Activated CD4-positive, alpha-beta T cell treated with anti-CD3 and anti-CD28 coated beads, Interleukin-2, Interleukin-4, amounts not matched to agents 100 ng/mL and 50 ng/mL, durations not matched to agents 16 hours and 8 hours (primary cell): ENCODE measurements at regions not wholly inside any gene's neighbourhood (a gene's known extent, or its start where the extent isn't known, plus 50 kb on each side); places are given as distances from the start of the nearest gene placed in this dataset.

Experiments used
- DNase-seq: peaks from one replicate; pipeline ENCODE4 v3.0.0-alpha.2; 2020; ENCODE audit warnings: low spot score

DNA sequence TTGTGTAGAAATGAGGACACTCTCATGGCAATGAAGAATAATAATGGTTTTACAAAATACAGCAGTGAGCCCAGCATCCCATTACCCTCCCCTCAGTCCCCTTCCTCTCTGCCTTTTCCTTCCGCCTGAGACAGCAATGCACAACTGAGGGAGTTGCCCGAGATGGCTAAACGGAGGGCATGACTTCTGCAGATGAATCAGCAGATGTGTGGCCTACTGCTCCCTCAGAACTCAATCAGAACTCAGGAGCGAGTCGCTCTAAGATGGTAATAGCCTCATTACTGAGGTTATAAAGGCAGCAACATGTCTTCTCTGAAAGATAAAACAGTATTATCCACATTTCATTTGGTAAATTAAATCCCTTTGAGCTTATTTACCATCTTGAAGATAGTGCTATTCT lies 326.6 kb downstream of the ENC1 start:
- no peak for DNase-seq

DNA sequence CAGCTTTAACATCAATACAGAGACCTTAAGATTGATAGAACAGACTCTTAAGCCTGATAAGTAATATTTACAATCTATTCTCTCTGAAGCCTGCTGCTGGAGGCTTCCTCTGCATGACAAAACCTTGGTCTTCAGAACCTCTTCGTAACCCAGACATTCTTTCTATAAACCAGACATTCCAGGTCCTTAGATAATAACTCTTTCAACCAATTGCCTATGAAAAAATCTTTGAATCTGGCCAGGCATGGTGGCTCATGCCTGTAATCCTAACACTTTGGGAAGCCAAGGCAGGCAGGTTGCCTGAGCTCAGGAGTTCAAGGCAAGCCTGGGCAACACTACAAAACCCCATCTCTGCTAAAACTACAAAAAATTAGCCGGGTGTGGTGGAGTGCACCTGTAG lies 327.8 kb downstream of the ENC1 start:
- no peak for DNase-seq

- no peak for DNase-seq
These were observed 328.6 kb downstream of the ENC1 start for GRCh38 chr5:74311961-74312360.

DNA sequence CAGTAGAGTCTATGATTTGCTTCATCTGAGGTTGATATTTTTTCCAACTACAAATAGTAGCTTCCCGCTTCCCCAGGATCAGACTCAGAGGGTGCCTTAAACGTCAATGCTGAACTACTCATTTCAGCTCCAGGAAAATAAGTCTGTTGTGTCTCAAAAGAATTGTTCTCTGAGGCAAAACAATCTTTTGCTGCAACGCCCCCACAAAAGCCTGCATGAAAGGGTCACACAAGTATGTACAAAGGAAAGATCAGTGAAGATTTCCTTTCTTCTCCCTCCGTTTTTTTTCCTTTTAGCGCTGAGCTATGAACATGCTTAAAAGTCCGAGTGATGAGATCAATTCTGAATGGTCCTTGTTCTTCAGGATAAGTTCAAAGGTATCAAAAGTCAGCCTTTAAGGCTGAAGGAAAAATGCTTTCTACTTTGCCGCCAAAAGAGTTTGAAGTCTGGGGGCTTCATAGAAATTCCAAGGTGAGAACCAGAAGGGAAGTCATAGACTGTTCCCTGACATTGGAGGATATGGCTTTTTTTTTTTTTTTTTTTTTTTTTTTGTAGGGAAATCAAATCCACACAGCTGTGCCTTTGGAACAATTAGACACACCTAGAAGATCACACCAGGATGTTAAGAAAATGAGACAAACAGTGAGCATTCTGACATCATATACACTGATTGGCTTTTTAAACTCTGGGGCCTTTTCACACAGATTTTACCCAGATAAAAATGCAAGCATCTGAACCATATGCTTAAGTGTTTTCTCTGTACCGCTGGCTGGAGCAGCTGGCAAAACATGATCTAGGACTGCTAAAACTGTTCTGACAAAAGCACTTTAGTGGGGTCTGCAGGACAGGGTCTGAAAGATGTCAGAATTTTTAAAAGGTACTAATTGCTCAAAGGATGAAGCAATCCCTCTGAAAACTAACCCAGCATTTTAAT lies 329.3 kb downstream of the ENC1 start:
- no peak for DNase-seq

- no peak for DNase-seq
These were observed 330.1 kb downstream of the ENC1 start for GRCh38 chr5:74310386-74310785.

DNA sequence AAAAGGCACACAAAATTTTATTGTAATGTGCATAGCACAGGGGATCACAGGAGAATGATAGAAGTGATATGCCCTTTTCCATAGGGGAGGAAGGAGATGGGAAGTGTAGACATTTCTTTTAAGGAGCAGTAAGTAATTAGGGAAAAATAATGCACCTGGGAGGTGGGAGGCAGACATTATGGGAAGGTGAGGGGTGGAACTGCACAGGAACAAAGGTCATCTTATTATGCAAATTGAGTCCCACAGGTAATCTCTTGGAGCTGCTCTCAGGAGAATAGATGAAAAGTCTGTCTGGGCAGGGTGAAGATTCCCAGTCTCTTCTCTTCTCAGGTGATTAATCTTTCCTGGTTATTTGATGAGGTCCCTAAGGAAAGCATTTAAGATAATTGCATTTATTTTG lies 331.5 kb downstream of the ENC1 start:
- DNase-seq: no peak

DNA sequence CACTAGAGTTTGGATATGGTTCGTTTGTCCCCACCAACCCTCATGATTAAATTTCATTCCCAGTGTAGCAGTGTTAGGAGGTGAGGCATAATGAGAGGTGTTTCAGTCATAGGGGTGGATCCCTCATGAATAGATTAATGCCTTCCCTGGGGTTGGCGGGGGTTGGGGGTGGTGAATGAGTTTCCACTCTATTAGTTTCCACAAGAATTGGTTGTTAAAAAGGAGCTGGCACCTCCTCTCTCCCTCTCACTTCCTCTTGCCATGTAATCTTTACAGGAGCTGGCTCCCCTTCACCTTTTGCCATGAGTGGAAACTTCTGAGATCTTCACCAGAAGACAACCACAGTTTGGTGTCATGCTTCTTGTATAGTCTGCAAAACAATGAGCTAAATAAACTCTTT lies 333.7 kb downstream of the ENC1 start:
- DNase-seq: no peak

DNA sequence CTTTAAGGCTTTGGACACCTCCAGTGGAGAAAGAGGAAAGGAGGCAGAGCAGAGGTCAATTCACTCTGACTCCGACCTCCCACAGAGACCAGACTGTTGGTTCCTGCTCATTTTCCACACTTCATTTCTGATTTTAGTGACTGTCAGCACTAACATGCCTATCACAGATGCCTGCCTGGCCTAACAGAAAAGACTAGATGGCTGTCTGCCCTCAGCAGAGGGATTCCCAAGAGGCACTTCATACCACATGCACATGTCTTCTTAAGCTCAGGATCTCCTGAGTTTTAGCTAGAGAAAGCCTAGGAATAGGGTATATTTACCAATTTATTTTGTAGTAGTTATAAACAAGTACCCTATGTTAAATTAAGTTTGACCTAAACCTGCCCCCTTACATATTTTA lies 336.0 kb downstream of the ENC1 start:
- no peak for DNase-seq

DNA sequence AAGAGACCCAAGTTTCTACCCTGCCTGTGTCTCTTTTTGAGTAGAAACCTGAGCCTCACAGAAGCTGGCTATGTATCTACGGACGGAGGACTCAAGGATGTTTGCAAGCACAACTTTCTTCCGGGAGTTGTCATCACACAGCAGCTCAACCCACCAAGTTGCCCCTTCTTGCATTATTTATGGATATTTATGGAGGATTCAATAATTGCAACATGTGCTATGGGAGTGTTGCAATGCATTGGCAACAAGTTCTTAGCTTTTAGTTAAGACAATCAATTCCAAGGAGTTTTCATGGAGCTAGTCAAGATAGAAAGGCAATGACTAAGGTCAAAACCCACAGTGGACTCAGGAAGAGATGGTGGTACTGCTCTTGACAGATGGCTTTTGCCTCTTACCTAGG lies 336.9 kb downstream of the ENC1 start:
- no peak for DNase-seq

GRCh38 chr5:74301576-74301975 lies 339.0 kb downstream of the ENC1 start:
- DNase-seq: no peak

GRCh38 chr5:74300808-74301389 lies 339.6 kb downstream of the ENC1 start:
- no peak for DNase-seq

DNA sequence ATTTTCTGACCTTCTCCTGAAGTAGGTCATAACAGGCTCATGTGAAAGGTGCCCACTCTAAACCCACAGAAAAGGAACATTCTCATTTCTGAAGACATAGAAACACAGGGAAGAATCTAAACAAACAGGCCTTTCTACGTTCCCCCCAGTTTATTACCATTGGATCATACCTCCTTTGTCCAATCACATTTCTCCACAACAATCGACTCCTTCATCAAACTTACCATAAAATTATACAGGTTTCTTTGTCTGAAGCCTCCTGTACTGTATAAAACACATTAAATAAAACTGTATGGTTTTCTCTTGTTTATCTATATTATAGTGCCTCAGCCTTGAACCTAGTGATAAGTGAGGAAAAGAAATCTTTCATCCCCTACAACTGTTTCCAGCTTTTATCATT lies 340.7 kb downstream of the ENC1 start:
- no peak for DNase-seq

- DNase-seq: no peak
These were observed 343.7 kb downstream of the ENC1 start for GRCh38 chr5:74296685-74297408.

DNA sequence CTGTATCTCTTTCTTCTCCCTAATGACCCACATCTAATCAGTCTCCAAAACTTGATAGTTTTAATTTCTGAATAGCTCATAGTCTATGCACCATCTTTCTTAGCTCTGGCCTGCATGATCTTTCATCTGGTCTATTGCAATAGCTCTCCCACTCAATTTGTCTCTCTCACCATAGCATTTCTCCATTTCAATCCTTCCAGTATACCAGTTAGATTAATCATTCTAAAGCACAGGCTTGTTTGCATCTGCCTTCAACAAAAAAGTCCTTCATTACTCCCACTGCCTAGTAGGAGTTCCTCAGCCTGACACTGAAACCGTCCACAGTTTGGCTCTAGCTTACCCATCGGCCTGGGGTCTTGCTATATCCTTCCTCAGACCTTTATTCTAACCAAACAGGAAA lies 344.9 kb downstream of the ENC1 start:
- no peak for DNase-seq

DNA sequence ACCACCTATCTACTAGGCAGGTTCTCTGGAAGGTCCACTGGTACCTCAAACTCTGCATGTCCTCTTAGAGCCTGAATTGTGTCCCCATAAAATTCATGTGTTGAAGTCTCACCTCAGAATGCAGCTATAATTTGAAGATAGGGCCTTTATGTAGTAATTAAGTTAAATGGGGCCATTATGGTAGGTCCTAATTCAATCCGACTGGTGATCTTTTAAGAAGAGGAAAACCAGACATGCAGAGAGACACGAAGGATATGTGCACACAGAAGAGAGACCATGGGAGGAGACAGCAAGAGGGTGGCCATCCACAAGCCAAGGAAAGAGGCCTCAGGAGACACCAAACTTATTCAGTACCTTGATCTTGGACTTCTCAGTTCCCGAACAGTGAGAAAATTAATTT lies 345.4 kb downstream of the ENC1 start:
- DNase-seq: no peak

GRCh38 chr5:74294231-74294705 lies 346.3 kb downstream of the ENC1 start:
- DNase-seq: no peak

DNA sequence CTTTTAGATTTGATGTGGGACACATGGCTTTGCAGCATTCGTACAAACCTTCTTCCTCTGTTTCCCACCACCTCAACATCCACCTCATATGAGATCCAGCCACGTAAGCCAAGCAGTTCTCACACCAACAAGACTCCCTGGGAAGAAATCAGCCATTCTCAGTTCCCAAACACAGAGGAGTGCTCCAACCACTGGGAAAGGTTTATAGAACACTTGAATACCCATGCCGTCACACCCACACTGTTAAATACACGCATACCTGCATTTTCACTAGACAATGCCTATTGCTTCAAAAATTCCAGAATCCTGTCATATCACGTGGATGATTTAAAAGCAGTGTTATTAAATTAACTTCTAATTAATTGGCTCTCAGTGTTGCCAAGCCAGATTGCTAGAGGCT lies 347.3 kb downstream of the ENC1 start:
- DNase-seq: no peak

GRCh38 chr5:74290634-74291241 lies 349.8 kb downstream of the ENC1 start:
- DNase-seq: no peak

DNA sequence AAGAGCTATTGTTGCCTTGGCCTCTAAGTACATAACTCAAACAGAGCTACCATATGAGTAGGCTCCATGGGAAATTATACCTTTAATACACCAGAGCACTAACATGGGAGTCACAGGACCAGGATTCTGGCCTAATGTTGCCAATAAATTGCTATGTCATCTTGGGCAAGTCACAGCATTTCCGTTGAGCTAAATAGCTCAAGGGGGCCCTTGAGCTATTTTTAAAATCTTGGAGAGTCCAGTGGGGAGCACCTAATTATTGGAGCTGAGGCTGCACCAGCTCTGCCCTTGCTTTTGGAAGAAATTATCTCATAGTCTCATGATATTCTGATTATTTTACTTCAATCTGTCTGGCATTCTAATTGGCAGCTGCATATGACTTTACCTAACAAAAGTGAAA lies 350.8 kb downstream of the ENC1 start:
- no peak for DNase-seq

DNA sequence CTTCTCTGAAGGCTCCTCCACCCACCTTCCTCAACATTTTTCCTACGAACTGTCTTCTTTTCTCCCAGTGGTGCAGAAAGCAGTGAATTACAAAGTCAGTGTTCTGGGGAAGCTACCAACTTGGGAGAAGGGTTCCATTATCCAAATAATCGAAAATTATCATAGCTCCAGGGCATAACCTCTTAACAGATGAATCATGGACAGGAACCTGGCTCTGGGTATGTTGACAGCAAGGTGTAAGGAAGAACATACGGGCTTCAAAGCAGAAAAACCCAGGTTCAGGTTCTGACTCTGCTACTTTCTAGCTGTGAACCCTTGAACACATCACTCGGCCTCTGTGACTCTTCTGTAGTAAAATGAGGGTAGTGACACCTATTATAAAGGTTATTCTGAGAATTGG lies 351.3 kb downstream of the ENC1 start:
- no peak for DNase-seq

GRCh38 chr5:74288448-74289108 lies 351.9 kb downstream of the ENC1 start:
- DNase-seq: no peak

DNA sequence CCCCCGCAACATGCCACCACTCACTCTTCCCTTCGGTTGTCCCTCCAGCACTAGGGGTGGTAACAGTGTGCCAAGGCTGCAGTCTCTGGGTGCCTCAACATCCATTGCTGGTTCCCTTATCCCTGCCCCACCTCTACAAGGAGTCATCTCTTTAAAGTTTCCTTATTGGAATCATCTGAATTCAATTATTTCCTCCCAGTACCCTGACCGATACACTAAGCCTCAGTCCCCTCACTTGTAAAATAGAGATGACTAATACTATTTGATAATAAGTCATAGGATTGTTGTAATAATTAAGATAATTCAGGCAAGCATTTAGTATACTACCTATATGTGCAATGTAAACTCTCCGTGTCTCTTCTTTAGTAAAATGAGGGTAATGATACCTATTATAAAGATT lies 352.5 kb downstream of the ENC1 start:
- DNase-seq: no peak
